MCF 10A (cell line): ENCODE measurements at regions not wholly inside any gene's neighbourhood (a gene's known extent, or its start where the extent isn't known, plus 50 kb on each side); places are given as distances from the start of the nearest gene placed in this dataset.
"Not testable (repeated sequence)": the region's sequence is repeated elsewhere in the genome, so short reads cannot be mapped to it uniquely, and the experiment has no call there.

ENCODE experiments used
- BruUV-seq: library from RNA; stranded (reverse); fragments of 400-500 nt; replicated peaks from 2 replicates; lab custom pipeline; 2021; lab: Mats Ljungman, UMichigan
- CTCF ChIA-PET: fragments of 300-600 bp; sonication (Branson Sonifier 250); formaldehyde crosslinking; extraction: SDS; loops from one replicate; lab custom pipeline; 2021; ENCODE audit warnings: antibody characterized with exemption, inconsistent platforms; lab: Yijun Ruan, JAX
- POLR2A ChIA-PET: fragments of 300-600, 350-650 bp; sonication (Branson Sonifier 250); formaldehyde crosslinking; extraction: SDS; loops from one replicate; lab custom pipeline; 2020; ENCODE audit warnings: antibody characterized with exemption, inconsistent platforms; lab: Yijun Ruan, JAX
- DNase-seq: peaks from one replicate; pipeline ENCODE4 v3.0.0-alpha.2; 2018; ENCODE audit not compliant: unreplicated experiment
- H3K27ac Mint-ChIP-seq: one replicate; pipeline ENCODE4 v1.8.0; 2022; ENCODE audit warnings: mild to moderate bottlenecking, low read depth, mixed read lengths; ENCODE audit not compliant: unreplicated experiment
- H3K27me3 Mint-ChIP-seq: one replicate; pipeline ENCODE4 v1.8.0; 2022; ENCODE audit warnings: mixed read lengths; ENCODE audit not compliant: insufficient read depth, unreplicated experiment
- H3K36me3 Mint-ChIP-seq: one replicate; pipeline ENCODE4 v1.8.0; 2022; ENCODE audit warnings: mild to moderate bottlenecking, moderate library complexity, mixed read lengths; ENCODE audit not compliant: insufficient read depth, unreplicated experiment
- H3K4me1 Mint-ChIP-seq: one replicate; pipeline ENCODE4 v1.8.0; 2022; ENCODE audit warnings: mixed read lengths; ENCODE audit not compliant: insufficient read depth, unreplicated experiment
- H3K4me3 Mint-ChIP-seq: one replicate; pipeline ENCODE4 v1.8.0; 2022; ENCODE audit warnings: mild to moderate bottlenecking, moderate library complexity, mixed read lengths; ENCODE audit not compliant: unreplicated experiment
- H3K9me3 Mint-ChIP-seq: one replicate; pipeline ENCODE4 v1.8.0; 2022; ENCODE audit warnings: mixed read lengths; ENCODE audit not compliant: unreplicated experiment
- CTCF ChIP-seq: fragments of 200-600 bp; IDR thresholded peaks from one replicate; pipeline ENCODE4 v1.8.0; 2022; ENCODE audit warnings: antibody characterized with exemption, mild to moderate bottlenecking; ENCODE audit not compliant: unreplicated experiment
- intact Hi-C: fragments of 100-400 bp; cut with micrococcal nuclease; formaldehyde crosslinking; loops from 2 replicates; pipeline ENCODE4 v1.14.1; 2022

GRCh38 chr6:166800137-166800536, 156.2 kb downstream of the RNASET2 start:
- peaks cover 32% of the 10 kb centered on the region for H3K27me3 Mint-ChIP-seq
- intact Hi-C loops = no loop called here
- CTCF ChIA-PET = interaction anchor here (0.7 kb wide), 1 partner anchor 480 kb away, joined by 3 read pairs; no protein-coding TSS in a partner anchor
- POLR2A ChIA-PET = no interaction called here
- no peaks in the 10 kb centered on the region for H3K4me1 Mint-ChIP-seq
- no peak for TF ChIP-seq CTCF
- no peak overlapping the region for H3K27ac Mint-ChIP-seq
- no peak overlapping the region for H3K4me3 Mint-ChIP-seq
- BruUV-seq = no TSS peak
- H3K36me3 Mint-ChIP-seq = no peaks in the 10 kb centered on the region
- no peak for DNase-seq
- no peaks in the 10 kb centered on the region for H3K9me3 Mint-ChIP-seq

- Mint-ChIP-seq H3K4me3 (no peak overlapping the region), H3K27ac (no peak overlapping the region), H3K36me3 (no peaks in the 10 kb centered on the region), H3K9me3 (no peaks in the 10 kb centered on the region), H3K27me3 (peaks cover 32% of the 10 kb centered on the region), H3K4me1 (no peaks in the 10 kb centered on the region)
- intact Hi-C loops = no loop called here
- BruUV-seq = no TSS peak
- POLR2A ChIA-PET = no interaction called here
- CTCF ChIA-PET = interaction anchor here (0.6 to 1.0 kb wide), 2 partner anchors 11 to 345 kb away, joined by 3 to 5 read pairs; no protein-coding TSS in a partner anchor
- DNase-seq = no peak
- TF ChIP-seq CTCF = no peak
Observed at GRCh38 chr6:166798652-166799051, 157.7 kb downstream of the RNASET2 start.

GRCh38 chr6:166796610-166797009, 159.7 kb downstream of the RNASET2 start:
- Mint-ChIP-seq H3K27me3 (peaks cover 40% of the 10 kb centered on the region), H3K36me3 (no peaks in the 10 kb centered on the region), H3K27ac (no peak overlapping the region), H3K4me1 (no peaks in the 10 kb centered on the region), H3K9me3 (no peaks in the 10 kb centered on the region), H3K4me3 (no peak overlapping the region)
- ChIA-PET POLR2A (interaction anchor here (0.6 kb wide), 1 partner anchor 449 kb away, joined by 3 read pairs; no protein-coding TSS in a partner anchor), CTCF (no interaction called here)
- TF ChIP-seq CTCF = no peak
- intact Hi-C loops = no loop called here
- no peak for DNase-seq
- BruUV-seq = no TSS peak

GRCh38 chr6:166795879-166796278, 160.5 kb downstream of the RNASET2 start:
- H3K4me1 Mint-ChIP-seq = no peaks in the 10 kb centered on the region
- no peaks in the 10 kb centered on the region for H3K36me3 Mint-ChIP-seq
- no peak for TF ChIP-seq CTCF
- no peak overlapping the region for H3K4me3 Mint-ChIP-seq
- intact Hi-C loops = no loop called here
- H3K27ac Mint-ChIP-seq = no peak overlapping the region
- BruUV-seq = no TSS peak
- CTCF ChIA-PET = interaction anchor here (1.0 kb wide), 1 partner anchor 11 kb away, joined by 4 read pairs; no protein-coding TSS in a partner anchor
- DNase-seq = no peak
- H3K9me3 Mint-ChIP-seq = no peaks in the 10 kb centered on the region
- H3K27me3 Mint-ChIP-seq = peaks cover 40% of the 10 kb centered on the region
- POLR2A ChIA-PET = no interaction called here

- H3K27ac Mint-ChIP-seq, DNase-seq, H3K9me3 Mint-ChIP-seq, BruUV-seq, H3K4me1 Mint-ChIP-seq, POLR2A ChIA-PET, H3K4me3 Mint-ChIP-seq, H3K36me3 Mint-ChIP-seq, intact Hi-C loops, CTCF ChIA-PET: not testable (repeated sequence)
- peaks cover 30% of the 10 kb centered on the region for H3K27me3 Mint-ChIP-seq
Observed at GRCh38 chr6:166790808-166791207, 163.8 kb upstream of the RPS6KA2 start.

- H3K36me3 Mint-ChIP-seq, H3K4me3 Mint-ChIP-seq, H3K9me3 Mint-ChIP-seq, H3K27ac Mint-ChIP-seq, POLR2A ChIA-PET, DNase-seq, BruUV-seq, intact Hi-C loops, H3K4me1 Mint-ChIP-seq: not testable (repeated sequence)
- H3K27me3 Mint-ChIP-seq = peaks cover 30% of the 10 kb centered on the region
- CTCF ChIA-PET = interaction anchor here (3.3 kb wide), 1 partner anchor 200 kb away, joined by 24 read pairs; no protein-coding TSS in a partner anchor
Observed at GRCh38 chr6:166788846-166789529, 161.9 kb upstream of the RPS6KA2 start.
